Suprapubic skin (tissue), 4 donors: ENCODE measurements at regions not wholly inside any gene's neighbourhood (a gene's known extent, or its start where the extent isn't known, plus 50 kb on each side); places are given as distances from the start of the nearest gene placed in this dataset.

Experiments used
- DNase-seq, 2 donors: peaks; one replicate each; pipeline ENCODE4 v3.0.0-alpha.2; 2019; ENCODE audit warnings: low spot score in 2 of 2
- H3K27ac ChIP-seq: fragments of 200-600 bp; sonication (generic); one replicate; pipeline ENCODE4 v1.5.1; 2019
- H3K27me3 ChIP-seq: fragments of 200-600 bp; sonication (generic); one replicate; pipeline ENCODE4 v1.5.1; 2019
- H3K36me3 ChIP-seq: fragments of 200-600 bp; sonication (generic); one replicate; pipeline ENCODE4 v1.5.1; 2019
- H3K4me1 ChIP-seq: fragments of 200-600 bp; sonication (generic); one replicate; pipeline ENCODE4 v1.5.1; 2019
- H3K4me3 ChIP-seq: fragments of 200-600 bp; sonication (generic); one replicate; pipeline ENCODE4 v1.5.1; 2019; ENCODE audit warnings: mild to moderate bottlenecking
- H3K9me3 ChIP-seq: fragments of 200-600 bp; sonication (generic); one replicate; pipeline ENCODE4 v1.5.1; 2019
- EP300 ChIP-seq: sonication (generic); formaldehyde crosslinking; IDR thresholded peaks from one replicate; pipeline ENCODE4 v1.6.1; 2017; ENCODE audit warnings: antibody characterized with exemption
- POLR2A ChIP-seq, 2 donors: fragments of 450-650 bp; IDR thresholded peaks; one replicate each; pipeline ENCODE4 v1.6.1; 2017; ENCODE audit warnings: antibody characterized with exemption in 2 of 2, mild to moderate bottlenecking in 2 of 2, moderate library complexity in 2 of 2
- POLR2AphosphoS5 ChIP-seq, 3 donors: sonication (generic); formaldehyde crosslinking; IDR thresholded peaks; one replicate each; pipeline ENCODE4 v1.6.1; 2017; ENCODE audit warnings: antibody characterized with exemption in 3 of 3
- WGBS: methylation state at CpG from one replicate; pipeline ENCODE4 v1.1.5; 2018; 5-methylcytosine and 5-hydroxymethylcytosine counted together
- TF ChIP-seq, protein P1 (sequence below), 2 donors: fragments of 200-600 bp in 1 of 2; fragments of 450-650 bp in 1 of 2; sonication (generic) in 1 of 2; IDR thresholded peaks; one replicate each; pipeline ENCODE4 v1.5.1; 2016 to 2019; ENCODE audit warnings: antibody characterized with exemption in 2 of 2, mild to moderate bottlenecking in 1 of 2, moderate library complexity in 1 of 2

DNA sequence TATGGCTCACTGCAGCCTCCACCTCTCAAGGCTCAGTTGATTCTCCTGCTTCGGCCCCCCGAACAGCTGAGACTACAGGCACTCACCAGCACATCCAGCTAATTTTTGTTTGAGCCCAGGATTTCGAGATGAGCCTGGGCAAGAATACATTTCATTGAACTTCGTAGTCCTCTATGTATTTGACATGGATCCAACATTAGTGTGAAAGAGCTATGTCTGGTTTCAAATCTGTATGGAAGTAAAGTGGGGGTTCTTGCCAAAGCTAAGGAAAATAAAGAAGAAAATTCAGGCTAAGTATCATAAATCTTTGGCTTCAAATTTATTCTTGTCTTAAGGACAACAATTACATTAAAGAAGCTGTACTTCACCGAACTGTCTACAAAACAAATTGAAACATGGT, 1291.7 kb upstream of the CRIM1 start:
- Histone ChIP-seq H3K4me1 (peaks cover 5% of the 10 kb centered on the region), H3K36me3 (no peaks in the 10 kb centered on the region), H3K4me3 (no peak overlapping the region), H3K9me3 (no peaks in the 10 kb centered on the region), H3K27me3 (no peaks in the 10 kb centered on the region), H3K27ac (no peak overlapping the region)
- no peak for TF ChIP-seq POLR2A (IDR thresholded peaks at IDR 0.05)
- TF ChIP-seq, protein P1, sequence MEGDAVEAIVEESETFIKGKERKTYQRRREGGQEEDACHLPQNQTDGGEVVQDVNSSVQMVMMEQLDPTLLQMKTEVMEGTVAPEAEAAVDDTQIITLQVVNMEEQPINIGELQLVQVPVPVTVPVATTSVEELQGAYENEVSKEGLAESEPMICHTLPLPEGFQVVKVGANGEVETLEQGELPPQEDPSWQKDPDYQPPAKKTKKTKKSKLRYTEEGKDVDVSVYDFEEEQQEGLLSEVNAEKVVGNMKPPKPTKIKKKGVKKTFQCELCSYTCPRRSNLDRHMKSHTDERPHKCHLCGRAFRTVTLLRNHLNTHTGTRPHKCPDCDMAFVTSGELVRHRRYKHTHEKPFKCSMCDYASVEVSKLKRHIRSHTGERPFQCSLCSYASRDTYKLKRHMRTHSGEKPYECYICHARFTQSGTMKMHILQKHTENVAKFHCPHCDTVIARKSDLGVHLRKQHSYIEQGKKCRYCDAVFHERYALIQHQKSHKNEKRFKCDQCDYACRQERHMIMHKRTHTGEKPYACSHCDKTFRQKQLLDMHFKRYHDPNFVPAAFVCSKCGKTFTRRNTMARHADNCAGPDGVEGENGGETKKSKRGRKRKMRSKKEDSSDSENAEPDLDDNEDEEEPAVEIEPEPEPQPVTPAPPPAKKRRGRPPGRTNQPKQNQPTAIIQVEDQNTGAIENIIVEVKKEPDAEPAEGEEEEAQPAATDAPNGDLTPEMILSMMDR (IDR thresholded peaks at IDR 0.05) = no peak
- TF ChIP-seq EP300 = no peak
- TF ChIP-seq POLR2AphosphoS5 (IDR thresholded peaks at IDR 0.05) = no peak
- no peak for DNase-seq
- WGBS = 78% methylated on average over 5 of the region's 5 CpGs

DNA sequence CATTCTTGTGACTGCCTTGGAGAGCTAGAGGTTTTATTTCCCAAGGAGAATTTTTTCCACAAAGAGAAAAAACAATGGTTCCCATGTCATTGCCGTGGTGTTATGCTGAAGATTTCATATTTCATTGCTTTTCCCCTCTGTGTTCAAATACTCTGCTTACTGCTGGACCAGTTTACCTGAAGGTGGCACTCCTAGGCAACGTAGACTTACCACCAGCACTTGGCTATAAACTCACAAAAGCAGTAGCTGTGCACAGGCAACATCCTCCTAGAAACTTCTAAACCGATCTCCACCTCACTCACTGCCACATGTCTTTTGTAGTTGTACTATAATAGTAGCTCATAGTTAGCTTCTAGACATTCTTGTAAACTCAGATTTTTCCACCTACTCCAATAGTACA, 1319.7 kb upstream of the CRIM1 start:
- H3K4me3 ChIP-seq = no peak overlapping the region
- no peaks in the 10 kb centered on the region for H3K9me3 ChIP-seq
- TF ChIP-seq POLR2AphosphoS5 (IDR thresholded peaks at IDR 0.05) (no peak), EP300 (no peak)
- TF ChIP-seq, protein P1 (IDR thresholded peaks at IDR 0.05) = no peak
- DNase-seq = no peak
- no peaks in the 10 kb centered on the region for H3K36me3 ChIP-seq
- H3K27ac ChIP-seq = no peak overlapping the region
- no peaks in the 10 kb centered on the region for H3K4me1 ChIP-seq
- 39% methylated on average over 3 of the region's 3 CpGs for WGBS
- H3K27me3 ChIP-seq = no peaks in the 10 kb centered on the region

DNA sequence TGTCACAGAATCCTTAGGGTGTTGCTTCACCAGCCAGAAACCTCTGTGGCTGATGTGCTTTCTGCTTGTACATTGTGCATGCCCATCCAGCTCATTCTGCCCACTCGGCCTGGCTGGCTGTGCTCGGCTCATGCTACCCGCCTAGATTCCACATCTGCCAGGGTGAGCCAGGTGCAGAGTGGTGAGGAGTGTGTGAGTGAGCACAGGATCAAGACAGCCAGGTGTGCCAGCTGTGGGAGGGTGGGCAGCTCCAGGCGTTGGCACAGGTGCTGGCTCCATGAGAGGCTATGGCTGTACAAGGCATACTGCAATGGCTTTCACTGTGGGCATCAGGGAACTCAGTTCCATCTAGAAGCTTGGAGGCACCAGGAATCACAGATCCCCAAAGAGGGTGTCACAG, 1321.8 kb upstream of the CRIM1 start:
- Histone ChIP-seq H3K4me3 (no peak overlapping the region), H3K4me1 (no peaks in the 10 kb centered on the region), H3K27me3 (no peaks in the 10 kb centered on the region), H3K27ac (no peak overlapping the region), H3K36me3 (no peaks in the 10 kb centered on the region), H3K9me3 (no peaks in the 10 kb centered on the region)
- 85% methylated on average over 4 of the region's 4 CpGs for WGBS
- TF ChIP-seq POLR2AphosphoS5 (IDR thresholded peaks at IDR 0.05) = no peak
- no peak for TF ChIP-seq POLR2A (IDR thresholded peaks at IDR 0.05)
- TF ChIP-seq EP300 = no peak
- TF ChIP-seq, protein P1 (IDR thresholded peaks at IDR 0.05) = no peak
- DNase-seq = no peak

DNA sequence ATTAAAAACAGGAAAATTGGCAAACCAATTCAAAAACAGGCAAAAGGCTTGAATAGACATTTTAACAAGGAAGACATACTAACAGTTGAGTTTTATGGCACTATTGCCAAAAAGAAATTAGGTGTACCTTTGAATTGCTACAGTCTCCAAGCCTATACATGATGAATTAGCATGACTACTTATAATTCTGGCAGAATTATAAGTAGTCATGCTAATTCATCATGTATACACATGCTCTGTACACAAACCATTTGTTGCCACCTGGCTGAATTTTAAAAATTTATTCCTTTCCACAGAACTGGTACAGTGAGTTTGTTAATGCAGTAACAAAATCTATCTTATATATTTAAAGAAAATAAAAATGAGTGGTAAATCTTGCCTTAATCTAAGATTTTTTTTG, 1332.0 kb upstream of the CRIM1 start:
- Histone ChIP-seq H3K4me3 (no peak overlapping the region), H3K4me1 (no peaks in the 10 kb centered on the region), H3K36me3 (no peaks in the 10 kb centered on the region), H3K27me3 (no peaks in the 10 kb centered on the region), H3K9me3 (no peaks in the 10 kb centered on the region), H3K27ac (no peak overlapping the region)
- no peak for DNase-seq
- TF ChIP-seq, protein P1 (IDR thresholded peaks at IDR 0.05) = no peak
- TF ChIP-seq POLR2A (IDR thresholded peaks at IDR 0.05) (no peak), EP300 (no peak), POLR2AphosphoS5 (IDR thresholded peaks at IDR 0.05) (no peak)

DNA sequence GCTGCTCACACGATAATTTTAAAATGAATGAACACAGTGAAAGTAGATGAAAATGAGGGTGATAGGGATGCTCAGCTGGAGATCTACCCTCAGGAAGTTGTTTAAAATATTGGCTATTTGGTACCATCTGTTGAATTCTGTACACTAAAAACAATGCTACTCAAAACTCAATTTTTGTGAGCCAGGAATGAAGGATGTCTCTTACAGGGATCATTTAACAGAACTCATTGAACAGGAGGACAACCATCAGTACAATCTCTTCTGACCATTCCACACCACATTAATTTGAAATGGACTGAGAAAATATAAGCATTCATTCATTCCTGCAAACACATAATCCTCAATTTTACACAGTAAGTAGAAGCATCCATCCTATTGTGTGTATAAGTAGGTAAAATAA, 1355.1 kb upstream of the CRIM1 start:
- no peaks in the 10 kb centered on the region for H3K4me1 ChIP-seq
- no peaks in the 10 kb centered on the region for H3K27me3 ChIP-seq
- no peaks in the 10 kb centered on the region for H3K9me3 ChIP-seq
- no peak overlapping the region for H3K4me3 ChIP-seq
- H3K36me3 ChIP-seq = no peaks in the 10 kb centered on the region
- no peak overlapping the region for H3K27ac ChIP-seq
- TF ChIP-seq, protein P1 (IDR thresholded peaks at IDR 0.05) = no peak
- no peak for TF ChIP-seq POLR2AphosphoS5 (IDR thresholded peaks at IDR 0.05)
- no peak for DNase-seq
- 95% methylated on average over 1 of the region's 1 CpG for WGBS
